GM13976 (cell line): ENCODE measurements at regions not wholly inside any gene's neighbourhood (a gene's known extent, or its start where the extent isn't known, plus 50 kb on each side); places are given as distances from the start of the nearest gene placed in this dataset.

ENCODE experiments used
- DNase-seq: peaks from one replicate; pipeline ENCODE4 v3.0.0; 2012; ENCODE audit warnings: low spot score
- CTCF ChIP-seq: IDR thresholded peaks from 2 replicates; pipeline ENCODE4 v1.5.1; 2012; ENCODE audit warnings: borderline replicate concordance, mild to moderate bottlenecking; ENCODE audit not compliant: insufficient read depth; ENCODE audit errors: extremely low read depth, missing control alignments, control extremely low read depth
- in situ Hi-C: fragments of 300-500 bp; cut with MboI; formaldehyde crosslinking; loops from one replicate; pipeline ENCODE4 v1.12.0; 2022; ENCODE audit warnings: low sequenced_read_pairs, mixed read lengths, inconsistent platforms; ENCODE audit not compliant: unreplicated experiment

GRCh38 chr3:181066143-181067087, 76.9 kb upstream of the DNAJC19 start:
- no peak for TF ChIP-seq CTCF
- DNase-seq: no peak
- in situ Hi-C loops: no loop called here

GRCh38 chr3:181056136-181056732, 66.7 kb upstream of the DNAJC19 start:
- no peak for TF ChIP-seq CTCF
- no peak for DNase-seq
- in situ Hi-C loops: no loop called here

- TF ChIP-seq CTCF: no peak
- no peak for DNase-seq
Measured at GRCh38 chr3:181054538-181054937, 65.0 kb upstream of the DNAJC19 start.

GRCh38 chr3:181052256-181052655, 62.7 kb upstream of the DNAJC19 start:
- in situ Hi-C loops: no loop called here
- DNase-seq: no peak
- no peak for TF ChIP-seq CTCF

More at GRCh38 chr3:181054538-181054937, 65.0 kb upstream of the DNAJC19 start:
- in situ Hi-C loops: no loop called here

GRCh38 chr3:181050738-181051137, 61.2 kb upstream of the DNAJC19 start:
- DNase-seq: no peak
- in situ Hi-C loops: no loop called here
- TF ChIP-seq CTCF: no peak

- no peak for DNase-seq
- in situ Hi-C loops: no loop called here
- no peak for TF ChIP-seq CTCF
Measured at GRCh38 chr3:181040030-181040429, 50.5 kb upstream of the DNAJC19 start.
